ENCODE measurements at regions not wholly inside any gene's neighbourhood (a gene's known extent, or its start where the extent isn't known, plus 50 kb on each side); places are given as distances from the start of the nearest gene placed in this dataset.

DNA sequence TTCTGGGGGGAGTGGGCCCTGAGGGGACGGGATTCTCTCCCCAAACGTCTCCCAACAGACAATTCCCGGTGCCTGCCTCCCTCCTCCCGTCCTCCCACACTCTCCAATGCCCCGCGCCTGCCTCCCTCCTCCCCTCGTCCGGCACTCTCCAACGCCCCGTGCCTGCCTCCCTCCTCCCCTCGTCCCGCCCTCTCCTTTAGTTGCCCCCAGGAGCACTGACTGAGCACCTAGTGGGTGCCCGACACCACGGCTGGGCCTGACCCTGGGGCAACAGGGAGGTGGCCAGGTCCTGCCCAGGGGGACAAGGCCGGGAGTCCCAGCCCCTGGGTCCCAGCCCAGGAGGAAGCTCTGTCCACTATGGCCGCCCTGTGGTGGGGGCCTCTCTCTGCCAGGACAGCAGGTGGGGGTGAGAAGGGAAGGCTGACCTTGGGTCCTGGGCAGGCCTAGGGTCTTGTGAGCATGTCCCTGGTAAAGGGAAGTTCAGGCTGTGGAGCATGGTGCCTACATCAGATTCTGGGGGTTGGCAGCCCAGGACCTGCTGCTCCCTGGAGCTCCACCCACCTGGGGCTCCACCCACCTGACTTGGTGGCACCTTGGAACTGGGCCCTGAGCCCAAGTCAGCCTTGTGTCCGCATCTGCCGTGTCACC is 942.3 kb downstream of the BRD1 start:
- no peak for DNase-seq (ENCODE audit: low spot score)
- no peak for FAIRE-seq

DNA sequence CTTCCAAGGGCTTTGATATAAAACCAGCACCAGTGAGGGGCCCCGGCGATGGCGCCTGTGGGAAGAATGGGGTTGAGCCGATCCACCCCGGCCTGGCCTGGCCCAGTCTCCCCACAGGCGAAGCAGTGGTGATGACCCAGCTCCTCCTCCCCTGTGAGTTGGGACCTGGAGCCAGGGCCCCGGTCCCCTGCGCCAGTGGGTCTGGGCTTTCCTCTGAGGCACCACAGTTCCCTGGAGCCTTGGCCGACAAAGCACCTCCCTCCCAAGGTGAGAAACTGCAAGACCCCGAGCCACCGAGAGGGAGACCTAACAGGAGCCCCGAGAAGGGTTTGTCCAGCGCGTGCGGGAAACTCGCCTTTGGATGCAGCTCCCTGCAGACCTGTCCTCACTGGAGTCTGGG is 942.9 kb downstream of the BRD1 start:
- FAIRE-seq: no peak
- no peak for DNase-seq (ENCODE audit: low spot score)

DNA sequence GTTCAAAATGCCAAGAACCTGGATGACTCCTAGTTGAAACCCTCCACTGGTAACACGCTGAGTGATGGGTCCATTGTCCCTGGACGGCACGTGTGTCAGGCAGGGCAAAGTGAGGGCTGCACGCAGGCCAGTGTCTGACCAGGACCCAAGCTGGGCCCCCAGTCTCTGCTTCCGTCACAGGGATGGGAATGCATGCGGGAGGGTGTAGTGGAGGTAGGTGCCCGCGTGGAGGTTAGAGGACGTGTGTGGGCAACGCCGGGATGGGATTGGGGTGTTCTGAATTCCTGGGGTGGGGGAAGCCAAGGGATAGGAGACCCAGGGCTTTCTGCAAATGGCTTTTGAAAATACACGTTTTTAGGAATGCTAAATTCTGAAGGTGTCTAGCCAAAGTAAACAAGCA is 943.3 kb downstream of the BRD1 start:
- no peak for FAIRE-seq

DNA sequence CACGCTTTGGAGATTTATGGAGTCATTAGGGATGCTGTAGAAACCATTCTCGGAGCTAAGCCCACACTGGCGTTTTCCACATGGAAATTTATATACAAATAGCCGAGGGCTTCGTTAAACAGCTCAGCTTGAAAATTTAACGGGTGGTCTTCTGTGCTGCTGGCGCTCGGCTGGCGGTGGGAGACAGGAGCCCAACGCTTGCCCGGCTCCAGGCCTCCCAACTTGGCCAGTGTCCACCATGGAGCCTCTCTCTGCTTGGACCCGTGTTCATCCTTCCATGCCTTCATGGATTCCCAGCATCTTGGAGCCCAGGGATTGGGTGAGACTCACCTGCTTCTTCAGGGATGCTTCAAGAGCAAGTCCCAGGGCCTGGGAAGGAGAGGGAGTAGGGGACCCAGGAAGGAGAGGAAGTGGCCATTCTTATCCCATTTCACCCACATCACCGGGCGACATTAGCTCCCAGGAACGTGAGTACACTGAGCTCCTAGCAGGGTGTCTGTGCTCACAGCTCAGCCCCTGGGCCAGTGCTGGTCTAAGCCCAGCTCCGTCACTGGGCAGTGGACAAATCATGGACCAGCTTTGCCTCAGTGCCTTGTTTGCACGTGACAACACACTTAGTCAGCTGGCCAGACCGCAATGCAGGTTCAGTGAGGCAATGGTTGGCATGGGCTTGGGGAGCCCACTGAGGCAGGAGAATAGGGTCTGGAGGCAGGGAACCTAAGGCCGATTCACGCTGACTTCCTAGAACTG is 944.3 kb downstream of the BRD1 start:
- FAIRE-seq (no peak), DNase-seq (ENCODE audit: low spot score) (no peak)

More for the DNA sequence above, 943.3 kb downstream of the BRD1 start:
- no peak for DNase-seq (ENCODE audit: low spot score)

DNA sequence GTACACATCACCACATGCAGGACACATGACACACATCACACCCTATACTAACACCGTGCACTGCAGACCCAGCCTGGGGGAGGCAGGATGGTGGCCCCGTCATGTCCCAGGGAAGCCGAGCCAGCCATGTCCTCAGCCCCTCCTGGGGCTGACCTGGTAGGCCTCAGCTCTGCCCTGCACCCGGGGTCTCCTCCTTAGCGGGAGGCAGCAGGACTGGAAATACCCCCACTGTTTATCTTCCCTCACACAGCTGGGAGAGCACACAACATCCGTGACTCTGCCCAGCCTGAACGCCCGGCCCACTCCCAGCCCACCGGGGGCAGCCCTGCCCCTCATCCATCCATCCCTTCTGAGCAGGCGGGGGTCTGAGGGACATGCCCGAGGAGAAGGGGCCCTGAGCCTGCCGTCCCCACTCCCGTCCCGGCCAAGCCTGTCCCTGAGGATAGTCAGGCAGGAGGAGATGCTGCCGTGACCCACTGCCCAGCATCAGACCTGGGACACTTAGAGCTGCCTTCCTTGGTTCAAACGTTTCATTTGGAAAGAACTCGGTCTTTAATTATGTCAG is 945.0 kb downstream of the BRD1 start:
- DNase-seq (ENCODE audit: low spot score) (no peak), FAIRE-seq (no peak)

DNA sequence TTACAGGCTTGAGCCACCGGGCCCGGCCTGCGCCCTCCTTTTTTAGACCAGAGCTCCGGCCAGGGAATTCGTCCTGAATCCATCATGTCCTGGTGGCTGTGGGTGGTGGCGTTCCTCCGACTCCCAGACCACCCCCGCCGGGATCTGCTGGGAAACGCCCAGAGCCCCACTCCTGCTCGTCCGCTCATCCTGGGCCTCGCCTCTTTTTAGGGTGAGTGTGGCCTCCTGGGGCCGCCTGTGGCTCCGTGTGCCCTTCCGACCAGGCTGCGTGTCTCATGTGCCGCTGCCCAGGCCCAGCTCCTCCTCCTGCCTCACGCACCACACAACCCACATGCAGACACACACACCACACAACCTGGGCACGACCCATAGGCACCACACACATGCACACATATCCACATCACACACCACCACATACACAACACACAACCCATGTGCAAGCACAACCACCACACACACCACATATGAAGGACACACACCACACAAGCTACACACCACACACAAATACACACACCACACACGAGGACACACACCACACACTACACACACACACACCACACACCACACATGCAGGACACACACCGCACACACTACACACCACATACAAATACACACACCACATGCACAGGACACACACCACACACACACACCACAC is 946.2 kb downstream of the BRD1 start:
- FAIRE-seq (no peak), DNase-seq (ENCODE audit: low spot score) (no peak)

DNA sequence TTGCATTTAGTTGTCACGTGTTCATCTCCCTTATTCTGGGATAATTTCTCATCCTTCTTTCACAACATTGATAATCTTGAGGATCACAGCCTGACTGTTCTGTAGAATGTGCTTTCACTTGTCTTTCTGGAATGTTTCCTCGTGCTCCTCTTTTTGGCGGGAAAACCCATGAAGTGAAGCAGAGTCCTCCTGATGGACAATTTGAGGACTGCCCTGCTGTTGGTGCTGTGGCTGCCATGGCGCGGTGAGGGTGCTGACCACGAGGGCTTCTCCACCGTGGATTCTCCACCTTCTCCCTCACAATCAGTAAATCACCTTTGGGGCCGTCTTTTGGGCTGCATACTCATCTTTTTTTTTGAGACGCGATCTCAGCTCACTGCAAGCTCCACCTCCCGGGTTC is 946.9 kb downstream of the BRD1 start:
- DNase-seq (ENCODE audit: low spot score): no peak
- FAIRE-seq: no peak

DNA sequence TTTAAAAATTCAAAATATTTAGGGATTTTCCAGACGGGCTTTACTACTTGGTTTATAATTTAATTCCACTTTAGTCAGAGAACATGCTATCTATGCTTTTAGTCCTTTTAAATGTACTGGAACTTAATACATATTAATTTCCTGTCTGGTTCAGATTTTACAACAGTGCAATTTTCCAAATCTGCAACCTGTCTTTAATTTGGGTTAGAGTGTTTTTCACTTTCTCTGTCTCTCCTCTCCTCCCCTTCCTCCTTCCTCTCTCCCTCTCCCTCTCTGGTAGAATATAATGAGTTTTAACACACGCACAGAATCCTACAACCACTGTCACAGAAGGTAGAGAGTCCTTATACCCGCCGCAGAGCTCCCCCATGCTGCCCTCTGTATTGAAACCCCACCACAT is 950.7 kb downstream of the BRD1 start:
- DNase-seq (ENCODE audit: low spot score): no peak
- FAIRE-seq: no peak

DNA sequence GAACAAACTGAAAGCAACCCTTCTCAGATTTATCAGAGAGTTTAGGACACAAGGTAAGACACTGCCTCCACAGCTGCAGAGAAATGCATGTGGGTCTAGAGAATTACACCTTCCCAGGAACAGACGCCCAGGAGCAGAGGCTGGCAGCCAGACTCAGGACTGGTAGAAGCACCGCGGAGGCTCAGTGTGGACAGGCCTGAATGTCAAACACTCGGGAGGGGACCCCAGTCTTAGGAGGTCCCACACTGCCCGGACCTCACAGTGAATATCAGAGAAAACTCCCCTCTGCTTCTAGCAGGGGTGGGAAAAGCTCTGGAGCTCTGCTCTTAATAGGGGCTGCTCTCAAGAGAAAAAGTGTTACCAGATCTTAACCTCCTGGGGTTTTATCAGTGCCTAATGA is 952.7 kb downstream of the BRD1 start:
- no peak for DNase-seq (ENCODE audit: low spot score)
- FAIRE-seq: no peak

DNA sequence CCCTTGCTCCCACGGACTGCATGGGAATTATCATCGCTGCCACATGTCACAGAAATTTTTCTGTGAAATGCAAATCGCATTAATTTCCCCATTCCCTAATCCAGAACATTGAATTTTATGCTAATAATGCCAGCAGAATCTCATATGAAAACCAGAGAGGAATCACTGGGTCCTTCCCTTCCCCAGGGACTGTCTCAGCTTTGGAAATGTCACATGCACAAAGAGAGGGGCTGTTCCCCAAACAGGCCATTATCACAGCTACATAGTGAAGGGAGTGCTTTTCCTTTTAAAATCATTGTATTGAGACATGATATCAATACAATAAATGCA is 954.5 kb downstream of the BRD1 start:
- DNase-seq (ENCODE audit: low spot score) (no peak), FAIRE-seq (no peak)

DNA sequence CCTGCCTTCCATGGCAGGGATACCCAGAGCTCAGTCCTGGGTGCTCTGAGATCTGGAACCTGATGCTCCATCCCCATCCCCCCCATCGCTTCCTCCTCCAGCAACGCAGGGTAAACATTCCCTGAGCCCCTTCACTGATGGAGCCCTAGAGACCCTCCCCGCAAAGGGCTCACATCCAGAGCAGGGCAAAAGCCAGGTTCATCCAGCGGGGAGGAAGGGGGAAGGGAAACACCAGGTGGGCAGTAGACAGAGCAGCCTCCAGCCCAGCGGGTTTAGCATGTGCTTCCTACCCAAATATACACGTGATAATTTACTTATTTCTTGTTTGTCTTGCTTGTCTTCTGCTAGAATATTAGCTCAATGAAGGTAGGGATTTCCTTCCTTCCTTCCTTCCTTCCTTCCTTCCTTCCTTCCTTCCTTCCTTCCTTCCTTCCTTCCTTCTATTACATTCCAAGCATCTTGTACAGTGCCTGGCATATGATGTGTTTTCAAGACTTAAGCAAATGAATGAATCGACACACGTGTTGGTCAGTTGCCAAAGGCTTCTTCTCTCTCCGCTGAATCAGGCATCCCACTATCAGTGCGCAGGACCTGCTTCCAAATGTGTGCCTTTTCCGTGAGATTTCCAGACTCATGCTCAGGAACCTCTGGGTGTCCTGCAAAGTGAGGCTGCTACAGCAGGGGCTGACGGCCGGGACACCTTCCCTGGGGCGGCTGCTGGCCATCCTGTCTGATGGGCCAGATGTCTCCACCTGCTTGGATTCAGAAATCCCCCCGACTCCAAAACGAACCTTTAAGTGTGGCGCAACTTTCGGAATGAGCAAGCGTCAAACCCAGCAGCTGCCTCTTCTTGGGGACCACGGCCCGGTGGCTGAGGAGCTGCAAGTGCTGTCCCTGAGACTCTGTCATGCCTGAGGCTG is 955.1 kb downstream of the BRD1 start:
- FAIRE-seq (no peak), DNase-seq (ENCODE audit: low spot score) (no peak)

DNA sequence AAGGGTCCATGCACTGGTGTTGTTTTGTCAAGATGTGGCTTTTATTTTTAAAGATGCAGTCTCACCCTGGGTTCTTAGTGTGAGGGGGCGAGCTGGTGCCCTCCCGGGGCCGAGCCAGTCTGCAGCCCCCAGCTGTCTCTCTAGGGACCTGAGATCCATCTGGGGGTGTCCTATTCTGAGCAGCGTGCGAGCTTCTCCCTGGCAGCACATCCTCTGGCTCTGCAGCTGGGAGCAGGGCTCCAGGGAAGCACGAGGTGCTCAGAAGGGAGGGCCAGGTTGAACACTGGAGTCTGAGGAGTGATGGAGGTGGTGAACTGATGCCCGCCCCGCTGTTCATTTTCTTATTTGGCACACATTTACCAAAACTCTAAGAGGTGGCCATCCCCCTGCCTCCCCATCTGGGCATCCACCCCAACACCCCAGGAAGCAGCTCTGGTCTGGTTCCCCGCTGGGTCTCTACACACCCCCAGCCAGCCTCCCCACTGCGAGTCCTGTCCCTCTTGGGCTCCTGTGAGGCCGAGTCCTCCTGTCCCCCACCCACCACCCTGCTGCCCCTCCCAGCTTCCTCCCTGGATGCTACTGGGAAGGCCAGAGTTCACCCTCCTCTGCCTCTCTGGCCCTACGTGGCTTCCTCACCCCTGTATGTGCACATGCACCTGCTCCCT is 956.4 kb downstream of the BRD1 start:
- DNase-seq (ENCODE audit: low spot score) (no peak), FAIRE-seq (no peak)

DNA sequence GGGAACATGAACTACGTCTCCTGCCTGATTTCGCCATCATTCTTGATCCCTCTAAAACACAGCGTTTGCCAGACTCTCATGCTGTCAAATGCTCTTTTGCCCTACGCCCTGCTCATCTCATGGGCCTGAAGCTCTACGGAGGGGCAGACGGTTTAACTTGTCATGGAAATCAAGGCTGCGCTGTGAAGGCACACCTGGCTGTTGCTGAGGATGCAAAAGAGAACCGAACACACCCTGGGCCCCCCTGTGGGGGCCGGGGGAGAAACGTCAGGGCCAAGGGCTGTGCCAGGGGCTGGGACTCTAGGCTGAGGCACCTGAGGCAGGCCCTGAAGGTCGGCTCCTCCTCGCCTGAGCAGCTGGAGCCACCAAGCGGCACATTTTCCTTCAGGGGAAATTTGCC is 957.2 kb downstream of the BRD1 start:
- no peak for FAIRE-seq
- no peak for DNase-seq (ENCODE audit: low spot score)

DNA sequence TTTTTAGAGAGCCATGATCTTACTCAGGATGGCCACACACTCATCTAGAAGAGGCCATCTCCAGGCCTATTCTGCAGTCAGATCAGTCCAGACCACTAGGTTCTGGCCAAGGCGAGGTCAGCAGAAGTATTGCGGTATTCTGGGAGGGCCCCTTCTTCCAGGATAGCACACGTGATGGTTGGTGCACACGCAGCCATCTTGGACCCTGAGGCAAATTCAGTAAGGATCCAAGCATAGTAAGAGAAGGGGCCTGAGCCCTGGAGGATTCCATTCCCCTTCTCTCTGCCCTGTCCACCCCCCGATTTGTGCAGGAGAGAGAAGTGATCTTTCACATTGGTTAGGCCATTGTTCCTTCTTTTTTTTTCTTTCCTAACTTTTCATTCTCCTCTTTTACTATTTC is 957.9 kb downstream of the BRD1 start:
- DNase-seq (ENCODE audit: low spot score): no peak
- FAIRE-seq: no peak

DNA sequence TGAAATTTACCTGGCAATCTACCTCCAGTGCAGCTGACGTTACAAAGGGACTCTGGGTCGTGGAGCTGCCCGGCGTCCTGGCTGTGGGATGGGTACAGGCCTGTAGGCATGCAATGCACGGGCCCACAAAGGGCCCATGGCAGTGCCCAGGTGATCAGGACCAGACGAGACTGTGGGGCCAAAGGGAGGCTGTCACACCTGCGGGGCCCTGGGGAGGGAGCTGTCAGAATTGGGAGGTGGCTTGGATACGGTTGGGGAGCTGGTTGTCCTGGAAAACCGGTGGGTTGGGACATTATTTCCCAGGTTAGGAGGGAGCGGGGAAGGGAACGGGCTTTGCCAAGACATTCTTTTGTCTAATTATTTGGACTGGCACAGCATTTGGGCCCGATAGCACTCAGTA is 958.5 kb downstream of the BRD1 start:
- no peak for FAIRE-seq
- DNase-seq (ENCODE audit: low spot score): no peak

DNA sequence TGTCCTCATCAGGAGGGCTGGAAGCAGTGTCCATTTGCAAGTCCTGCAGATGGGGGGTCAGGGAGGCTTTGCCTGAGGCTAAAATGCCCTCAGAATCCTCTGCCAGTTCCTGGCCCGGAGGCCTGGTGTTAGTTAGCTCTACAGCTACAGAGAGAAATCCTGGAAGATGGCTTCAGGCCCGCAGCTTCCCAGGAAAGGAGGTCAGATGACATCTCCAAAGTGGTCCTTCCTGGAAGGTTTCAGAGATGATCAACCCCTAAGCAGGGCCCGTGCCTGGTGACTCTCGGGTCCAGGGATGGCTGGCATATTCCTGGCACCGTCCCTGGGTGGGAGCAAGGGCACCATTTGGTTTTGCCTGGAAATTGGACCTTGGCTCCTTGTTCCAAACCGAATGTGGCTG is 959.1 kb downstream of the BRD1 start:
- no peak for FAIRE-seq
- no peak for DNase-seq (ENCODE audit: low spot score)

DNA sequence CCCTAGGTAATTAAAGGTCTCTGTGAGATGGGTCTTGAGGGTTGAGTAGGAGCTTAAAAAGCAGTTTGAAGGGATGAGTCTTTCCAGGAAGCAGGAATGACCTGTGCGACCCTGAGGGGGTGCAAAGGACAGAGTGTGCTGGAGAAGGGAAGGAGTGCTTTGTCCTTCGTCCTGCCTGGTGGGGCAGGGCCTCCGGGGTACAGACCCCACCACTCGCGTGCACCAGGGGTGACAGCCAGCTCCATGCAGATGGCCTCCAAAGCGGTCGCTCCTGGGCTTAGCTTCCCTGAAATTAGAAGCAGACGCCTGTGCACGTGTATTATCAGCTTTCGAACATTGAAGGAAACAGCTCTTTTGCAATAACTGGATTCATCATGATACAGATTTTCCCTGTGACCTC is 959.8 kb downstream of the BRD1 start:
- DNase-seq (ENCODE audit: low spot score): no peak

DNA sequence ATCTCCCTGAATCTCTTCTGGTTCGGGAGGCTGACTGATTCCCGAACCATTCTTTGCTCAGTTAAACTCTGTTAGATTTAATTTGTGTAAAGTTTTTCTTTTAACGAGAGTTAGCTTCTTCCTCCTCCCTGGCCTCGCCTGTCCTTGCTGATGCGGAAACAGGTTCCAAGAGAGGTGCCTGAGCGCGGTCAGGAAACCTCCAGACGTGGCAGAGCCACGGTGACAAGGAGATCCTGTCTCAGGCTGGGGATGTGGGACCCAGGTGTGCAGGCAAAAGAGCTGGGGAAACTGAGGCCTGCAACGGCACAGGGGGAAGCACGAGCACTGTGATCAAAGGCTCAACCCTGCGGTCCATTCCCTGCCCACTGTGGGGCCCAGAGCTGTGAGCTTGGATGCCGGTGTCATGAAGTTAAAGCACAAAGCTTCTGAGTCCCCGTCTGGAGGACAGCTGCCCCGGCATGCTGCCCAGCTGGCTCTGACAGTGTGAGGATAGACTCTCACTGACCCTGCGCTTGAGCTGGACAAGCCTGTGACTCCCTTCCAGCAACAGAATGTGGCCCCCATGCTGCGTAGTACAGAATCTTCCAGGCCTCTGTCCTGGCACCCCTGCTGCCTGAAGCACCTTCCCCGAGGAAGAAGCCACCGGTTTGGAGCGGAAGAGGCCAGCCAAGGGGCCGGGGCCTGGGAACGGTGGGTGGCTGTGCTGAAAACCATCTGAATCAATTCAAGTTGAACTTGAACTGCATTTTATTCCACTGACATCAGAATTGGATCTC is 960.6 kb downstream of the BRD1 start:
- FAIRE-seq (no peak), DNase-seq (ENCODE audit: low spot score) (no peak)

More for the DNA sequence above, 959.8 kb downstream of the BRD1 start:
- FAIRE-seq: no peak

DNA sequence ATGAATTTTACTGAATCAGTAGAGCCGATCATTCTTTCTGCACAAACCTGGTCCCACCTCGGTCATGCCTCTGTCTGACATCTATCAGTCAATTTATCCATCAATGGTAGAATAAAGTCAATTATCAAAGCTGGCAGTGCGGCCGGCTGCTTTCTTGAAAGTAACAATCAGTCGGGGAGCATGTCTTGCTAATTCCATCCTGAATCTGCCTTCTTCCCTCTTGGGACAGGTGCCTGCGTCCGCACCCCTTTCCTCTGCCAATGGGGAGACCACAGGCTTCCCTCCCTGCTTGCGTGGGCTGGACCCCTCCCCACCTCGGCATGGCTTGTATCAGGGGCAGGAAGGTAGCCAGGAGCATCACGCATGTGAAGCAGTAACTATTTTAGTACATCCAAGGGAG is 962.9 kb downstream of the BRD1 start:
- DNase-seq (ENCODE audit: low spot score): no peak

DNA sequence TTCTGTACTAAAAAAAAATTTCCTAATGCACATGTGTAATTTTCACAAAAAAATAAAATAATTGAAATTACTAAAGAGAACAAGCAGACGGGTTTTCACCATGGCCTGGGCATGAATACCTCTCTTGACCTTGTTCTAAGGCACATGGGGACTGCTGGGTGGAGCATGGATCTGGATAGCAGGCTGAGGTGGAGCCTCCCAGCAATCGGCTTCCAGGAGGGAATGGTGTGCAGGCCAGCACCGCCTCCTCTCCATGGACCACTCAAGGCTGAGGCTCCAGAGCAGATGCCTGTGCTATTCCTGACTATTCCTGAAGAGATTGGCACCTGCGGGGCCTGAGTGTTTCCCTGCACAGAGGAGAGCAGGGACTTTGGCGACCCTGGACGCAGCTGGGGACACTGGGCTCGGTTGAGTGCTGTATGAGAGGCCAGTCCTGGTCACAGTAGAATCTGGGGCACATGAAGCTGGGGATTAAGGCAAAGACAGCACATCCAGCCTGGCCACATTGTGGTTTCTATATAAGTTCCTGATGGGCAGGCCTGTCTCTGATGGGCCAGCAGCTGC is 963.6 kb downstream of the BRD1 start:
- no peak for FAIRE-seq

More for the DNA sequence above, 962.9 kb downstream of the BRD1 start:
- no peak for FAIRE-seq

More for the DNA sequence above, 963.6 kb downstream of the BRD1 start:
- DNase-seq (ENCODE audit: low spot score): no peak

All from RCC 7860 (cell line).